Activated T-cell treated with anti-CD3 and anti-CD28 coated beads, Interleukin-2, amount 50 U/mL, for 4 hours (primary cell): ENCODE measurements at regions not wholly inside any gene's neighbourhood (a gene's known extent, or its start where the extent isn't known, plus 50 kb on each side); places are given as distances from the start of the nearest gene placed in this dataset.
"Not testable (repeated sequence)": the region's sequence is repeated elsewhere in the genome, so short reads cannot be mapped to it uniquely, and the experiment has no call there.

Source experiments
- ATAC-seq, 2 donors: fragments of 200-7000 bp; cut with Tn5 transposase; one replicate each; pipeline ENCODE4 v1.10.0; 2021
- DNase-seq: peaks from one replicate; pipeline ENCODE4 v3.0.0-alpha.2; 2020
- H3K27me3 Mint-ChIP-seq: one replicate; pipeline ENCODE4 v1.8.0; 2021; ENCODE audit warnings: low read depth, mixed read lengths
- H3K36me3 Mint-ChIP-seq: one replicate; pipeline ENCODE4 v1.8.0; 2022; ENCODE audit warnings: mixed read lengths; ENCODE audit not compliant: insufficient read depth
- H3K4me1 Mint-ChIP-seq: one replicate; pipeline ENCODE4 v1.8.0; 2021; ENCODE audit warnings: low read depth, mixed read lengths
- H3K4me3 Mint-ChIP-seq: one replicate; pipeline ENCODE4 v1.8.0; 2021; ENCODE audit warnings: mild to moderate bottlenecking, moderate library complexity, mixed read lengths
- H3K9me3 Mint-ChIP-seq: one replicate; pipeline ENCODE4 v1.8.0; 2021; ENCODE audit warnings: mixed read lengths

DNA sequence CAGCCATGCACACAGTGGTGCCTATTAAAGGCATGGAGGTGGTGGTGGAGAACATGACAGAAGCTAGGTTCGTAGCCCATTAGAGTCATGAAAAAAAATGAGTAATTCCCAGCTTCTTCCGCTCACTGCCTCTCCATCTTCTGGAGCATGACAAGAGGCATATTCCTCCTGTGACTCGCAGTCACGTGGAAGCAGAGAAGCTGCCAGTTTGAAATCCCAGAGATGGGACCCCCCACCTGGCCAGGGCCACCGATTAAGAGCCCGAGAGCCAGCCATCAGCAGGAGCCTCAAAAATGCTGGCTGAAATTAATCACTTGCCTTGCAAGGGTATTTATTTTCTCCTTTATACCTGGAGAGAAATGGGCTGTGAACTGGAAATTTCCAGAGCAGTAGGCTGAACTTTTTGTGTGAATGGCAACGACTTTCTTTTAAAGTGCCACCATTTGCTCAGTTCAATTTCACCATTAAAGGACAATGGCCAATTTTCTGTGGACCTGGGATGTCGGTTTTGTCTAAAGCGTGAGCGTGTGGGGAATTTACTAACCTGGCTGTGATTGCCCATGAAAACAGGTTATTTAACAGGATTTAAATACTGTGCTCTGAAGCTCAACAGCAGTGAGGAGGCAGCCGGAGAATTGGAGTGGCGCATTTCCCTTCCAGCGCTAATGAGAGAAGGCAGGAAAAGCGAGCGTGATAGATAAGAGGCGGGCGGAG lies 189.7 kb upstream of the SDK2 start:
- peaks cover 45% of the 10 kb centered on the region for H3K4me1 Mint-ChIP-seq
- ATAC-seq, result no peak

DNA sequence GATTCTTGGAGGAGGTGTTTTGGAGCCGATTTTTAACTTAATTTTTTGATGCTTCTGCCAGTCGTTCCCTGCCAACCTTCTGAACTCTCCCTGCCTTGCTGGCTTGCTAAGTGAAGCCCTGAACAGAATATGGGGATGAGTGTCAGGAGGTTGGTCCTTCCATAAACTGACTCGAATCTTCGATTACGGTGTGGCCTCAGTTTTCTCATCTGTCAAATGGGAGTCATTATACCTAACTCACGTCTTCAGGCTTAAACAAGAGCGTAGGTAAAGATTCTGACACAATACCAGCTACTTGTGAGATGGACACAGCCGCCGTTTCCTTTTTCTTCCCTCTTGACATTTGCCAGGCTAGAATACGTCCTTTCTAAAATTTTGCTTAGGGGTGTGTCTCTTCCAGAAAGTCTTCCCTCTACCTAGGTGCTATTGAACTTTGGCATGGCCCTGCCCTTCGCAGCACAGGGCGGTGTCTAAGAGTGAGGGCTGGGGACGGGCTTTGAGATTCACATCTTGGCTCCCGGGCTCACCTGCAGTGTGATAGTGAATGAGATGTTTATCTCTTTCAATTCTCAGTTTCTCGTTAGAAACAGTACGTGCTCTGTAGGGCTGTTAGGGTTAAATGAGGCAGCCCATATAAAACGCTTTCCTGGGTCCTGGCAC lies 190.6 kb upstream of the SDK2 start:
- no peak overlapping the region for H3K4me3 Mint-ChIP-seq
- peaks cover 8% of the 10 kb centered on the region for H3K9me3 Mint-ChIP-seq
- DNase-seq (no peak), ATAC-seq (peak in 1 of 2 donors; percentile 32)
- peaks cover 39% of the 10 kb centered on the region for H3K4me1 Mint-ChIP-seq
- H3K36me3 Mint-ChIP-seq, result peaks cover 2% of the 10 kb centered on the region
- H3K27me3 Mint-ChIP-seq, result peaks cover 2% of the 10 kb centered on the region

More for the DNA sequence above, 189.7 kb upstream of the SDK2 start:
- Mint-ChIP-seq H3K9me3 (peaks cover 8% of the 10 kb centered on the region), H3K36me3 (peaks cover 2% of the 10 kb centered on the region), H3K27me3 (peaks cover 2% of the 10 kb centered on the region), H3K4me3 (no peak overlapping the region)
- DNase-seq, result no peak

- ATAC-seq (peak in 1 of 2 donors; percentile 38), DNase-seq (no peak)
- H3K9me3 Mint-ChIP-seq, result peaks cover 8% of the 10 kb centered on the region
- H3K4me1 Mint-ChIP-seq, result peaks cover 34% of the 10 kb centered on the region
- H3K27me3 Mint-ChIP-seq, result peaks cover 2% of the 10 kb centered on the region
- H3K36me3 Mint-ChIP-seq, result peaks cover 2% of the 10 kb centered on the region
- no peak overlapping the region for H3K4me3 Mint-ChIP-seq
These were observed 191.4 kb upstream of the SDK2 start for GRCh38 chr17:73835605-73836004.

GRCh38 chr17:73838815-73839214 lies 194.6 kb upstream of the SDK2 start:
- Mint-ChIP-seq H3K27me3 (no peaks in the 10 kb centered on the region), H3K4me3 (no peak overlapping the region), H3K4me1 (peaks cover 16% of the 10 kb centered on the region), H3K9me3 (peaks cover 8% of the 10 kb centered on the region), H3K36me3 (peaks cover 2% of the 10 kb centered on the region)
- ATAC-seq (no peak), DNase-seq (no peak)

DNA sequence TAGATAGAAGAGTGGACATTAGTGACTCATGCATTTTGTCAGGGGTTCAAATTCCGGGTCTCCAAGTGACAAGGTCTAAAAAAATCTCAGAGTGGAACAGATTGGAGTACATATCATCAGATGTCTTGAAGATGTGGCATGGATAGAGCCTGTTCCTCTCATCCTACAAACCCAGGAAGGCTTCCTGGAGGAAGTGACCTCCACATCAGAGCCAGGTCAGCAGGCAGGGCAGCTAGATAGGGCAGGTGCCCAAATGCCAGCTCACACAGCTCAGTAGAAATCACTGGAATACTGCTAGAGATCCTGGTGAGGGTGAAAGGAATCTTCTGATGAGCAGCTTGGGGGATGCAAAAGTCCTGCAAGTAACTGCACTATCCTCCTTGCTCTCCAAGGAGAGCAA lies 196.6 kb upstream of the SDK2 start:
- peaks cover 2% of the 10 kb centered on the region for H3K36me3 Mint-ChIP-seq
- H3K27me3 Mint-ChIP-seq, result no peaks in the 10 kb centered on the region
- no peak overlapping the region for H3K4me3 Mint-ChIP-seq
- DNase-seq (no peak), ATAC-seq (no peak)
- peaks cover 2% of the 10 kb centered on the region for H3K4me1 Mint-ChIP-seq
- H3K9me3 Mint-ChIP-seq, result peaks cover 8% of the 10 kb centered on the region

GRCh38 chr17:73841431-73842060 lies 197.3 kb upstream of the SDK2 start:
- Mint-ChIP-seq H3K27me3 (no peaks in the 10 kb centered on the region), H3K9me3 (peaks cover 7% of the 10 kb centered on the region), H3K4me3 (no peak overlapping the region), H3K4me1 (no peaks in the 10 kb centered on the region), H3K36me3 (peaks cover 2% of the 10 kb centered on the region)
- no peak for DNase-seq
- no peak for ATAC-seq

- ATAC-seq, result no peak
- Mint-ChIP-seq H3K27me3 (no peaks in the 10 kb centered on the region), H3K4me3 (no peak overlapping the region), H3K9me3 (no peaks in the 10 kb centered on the region), H3K36me3 (no peaks in the 10 kb centered on the region), H3K4me1 (peaks cover 7% of the 10 kb centered on the region)
- DNase-seq, result no peak
These were observed 203.7 kb upstream of the SDK2 start for GRCh38 chr17:73847952-73848351.

- Mint-ChIP-seq H3K27me3 (no peaks in the 10 kb centered on the region), H3K4me1 (peaks cover 7% of the 10 kb centered on the region), H3K9me3 (peaks cover 9% of the 10 kb centered on the region), H3K36me3 (no peaks in the 10 kb centered on the region), H3K4me3 (no peak overlapping the region)
- DNase-seq, result no peak
- ATAC-seq, result no peak
These were observed 206.2 kb upstream of the SDK2 start for GRCh38 chr17:73850426-73850825.

GRCh38 chr17:73851091-73851490 lies 206.8 kb upstream of the SDK2 start:
- Mint-ChIP-seq H3K27me3 (no peaks in the 10 kb centered on the region), H3K4me3 (no peak overlapping the region), H3K9me3 (peaks cover 9% of the 10 kb centered on the region), H3K36me3 (no peaks in the 10 kb centered on the region), H3K4me1 (peaks cover 7% of the 10 kb centered on the region)
- DNase-seq, result no peak
- ATAC-seq, result no peak

- H3K27me3 Mint-ChIP-seq, result no peaks in the 10 kb centered on the region
- H3K4me1 Mint-ChIP-seq, result peaks cover 7% of the 10 kb centered on the region
- H3K36me3 Mint-ChIP-seq, result no peaks in the 10 kb centered on the region
- ATAC-seq, result no peak
- DNase-seq, result no peak
- peaks cover 9% of the 10 kb centered on the region for H3K9me3 Mint-ChIP-seq
- H3K4me3 Mint-ChIP-seq, result no peak overlapping the region
These were observed 207.7 kb upstream of the SDK2 start for GRCh38 chr17:73851921-73852320.

DNA sequence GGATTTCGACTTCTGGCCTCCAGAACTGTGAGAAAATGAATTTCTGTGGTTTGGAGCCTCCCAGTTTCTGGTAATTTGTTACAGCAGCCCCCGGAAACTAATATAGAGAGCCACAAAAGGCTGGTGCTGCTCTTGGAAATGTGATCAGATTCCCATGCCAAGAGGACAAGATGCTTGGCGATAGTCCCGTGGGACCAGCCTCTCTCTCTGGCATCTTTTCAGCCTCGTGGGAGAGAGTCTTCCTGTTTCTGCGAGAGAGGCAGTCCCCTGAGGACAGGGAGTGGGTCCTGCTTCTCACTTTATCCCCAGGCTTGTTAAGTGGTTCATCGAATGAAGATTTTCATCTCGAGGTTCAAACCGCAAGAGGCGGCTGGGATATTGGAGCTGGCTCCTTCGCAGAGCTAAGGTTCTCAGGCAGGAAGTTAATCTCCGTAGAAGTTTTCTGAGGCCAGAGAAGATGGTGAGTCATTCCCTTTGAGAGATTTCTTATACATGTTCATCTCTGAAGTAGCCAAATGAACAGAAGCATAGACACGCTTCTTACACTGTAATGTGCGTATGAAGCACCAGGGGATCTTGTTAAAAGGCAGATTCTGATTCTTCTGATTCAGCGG lies 211.6 kb upstream of the SDK2 start:
- H3K9me3 Mint-ChIP-seq, result peaks cover 9% of the 10 kb centered on the region
- H3K36me3 Mint-ChIP-seq, result no peaks in the 10 kb centered on the region
- ATAC-seq, result no peak
- H3K4me1 Mint-ChIP-seq, result peaks cover 6% of the 10 kb centered on the region
- H3K27me3 Mint-ChIP-seq, result no peaks in the 10 kb centered on the region
- no peak for DNase-seq
- no peak overlapping the region for H3K4me3 Mint-ChIP-seq

- no peak overlapping the region for H3K4me3 Mint-ChIP-seq
- DNase-seq (no peak), ATAC-seq (no peak)
- no peaks in the 10 kb centered on the region for H3K4me1 Mint-ChIP-seq
- H3K9me3 Mint-ChIP-seq, result peaks cover 9% of the 10 kb centered on the region
- no peaks in the 10 kb centered on the region for H3K36me3 Mint-ChIP-seq
- H3K27me3 Mint-ChIP-seq, result no peaks in the 10 kb centered on the region
These were observed 212.3 kb upstream of the SDK2 start for GRCh38 chr17:73856556-73856955.

GRCh38 chr17:73859439-73860008 lies 215.3 kb upstream of the SDK2 start:
- DNase-seq, H3K36me3 Mint-ChIP-seq, H3K4me1 Mint-ChIP-seq, H3K9me3 Mint-ChIP-seq, H3K4me3 Mint-ChIP-seq, ATAC-seq, H3K27me3 Mint-ChIP-seq: not testable (repeated sequence)

- Mint-ChIP-seq H3K36me3 (no peaks in the 10 kb centered on the region), H3K4me1 (no peaks in the 10 kb centered on the region), H3K27me3 (no peaks in the 10 kb centered on the region), H3K9me3 (no peaks in the 10 kb centered on the region), H3K4me3 (no peak overlapping the region)
- DNase-seq, result no peak
- no peak for ATAC-seq
These were observed 217.3 kb upstream of the SDK2 start for GRCh38 chr17:73861543-73861942.
